HCT116 (cell line): ENCODE measurements at regions not wholly inside any gene's neighbourhood (a gene's known extent, or its start where the extent isn't known, plus 50 kb on each side); places are given as distances from the start of the nearest gene placed in this dataset.

ENCODE experiments used
- ATAC-seq: fragments of 200-7000 bp; cut with Tn5 transposase; 2 replicates; pipeline ENCODE4 v1.9.1; 2020; ENCODE audit warnings: mild to moderate bottlenecking, moderate library complexity
- BruUV-seq: library from RNA; stranded (reverse); fragments of 400-500 nt; replicated peaks from 2 replicates; lab custom pipeline; 2021; lab: Mats Ljungman, UMichigan
- CTCF ChIA-PET: fragments of 300-600 bp; sonication (Branson Sonifier 250); formaldehyde crosslinking; loops from one replicate; lab custom pipeline; 2021; ENCODE audit warnings: antibody characterized with exemption; lab: Charles Lee
- POLR2A ChIA-PET: fragments of 300-600, 350-600 bp; sonication (Branson Sonifier 250); formaldehyde crosslinking; loops from one replicate; lab custom pipeline; 2021; ENCODE audit warnings: antibody characterized with exemption; lab: Charles Lee
- RAD21 ChIA-PET, 2 experiments: fragments of 300-600 bp; sonication (Branson Sonifier 250); formaldehyde crosslinking; loops; one replicate each; lab custom pipeline; 2023; ENCODE audit warnings: low total read pairs in 2 of 2; ENCODE audit not compliant: uncharacterized antibody in 2 of 2, unreplicated experiment in 2 of 2, low non-redundant PET in 1 of 2; lab: Charles Lee
- DNase-seq: peaks from one replicate; pipeline ENCODE4 v3.0.0-alpha.2; 2010; ENCODE audit warnings: low read depth, low spot score
- H2AFZ ChIP-seq: fragments of 200-600 bp; shearing (Covaris generic), sonication (generic); 2 replicates; pipeline ENCODE4 v1.6.1; 2017; ENCODE audit warnings: low read depth, mixed run types, mixed read lengths, antibody characterized with exemption, low read length; ENCODE audit not compliant: poor library complexity, severe bottlenecking
- H3K27ac ChIP-seq: 2 replicates; pipeline ENCODE4 v1.5.1; 2012; ENCODE audit warnings: low read depth, low read length
- H3K27me3 ChIP-seq: fragments of 200-600 bp; sonication (generic); 2 replicates; pipeline ENCODE4 v1.6.1; 2016; ENCODE audit warnings: mixed run types, low read length, mixed read lengths; ENCODE audit not compliant: insufficient read depth
- H3K36me3 ChIP-seq, 2 experiments: fragments of 200-500 bp in 1 of 2; fragments of 200-600 bp in 1 of 2; sonication (Bioruptor generic) in 1 of 2; sonication (generic) in 1 of 2; 2 replicates each; pipeline versions ENCODE4 v1.5.1 to v1.6.1; 2014 to 2016; ENCODE audit warnings: low read length in 2 of 2, inconsistent platforms in 1 of 2, mixed read lengths in 1 of 2, mixed run types in 1 of 2; ENCODE audit not compliant: insufficient read depth in 2 of 2, control insufficient read depth in 1 of 2
- H3K4me1 ChIP-seq, 2 experiments: fragments of 200-600 bp in 1 of 2; sonication (generic) in 1 of 2; 2 replicates each; pipeline versions ENCODE4 v1.5.1 to v1.6.1; 2012 to 2017; ENCODE audit warnings: low read length in 2 of 2, inconsistent platforms in 1 of 2, mild to moderate bottlenecking in 1 of 2, mixed read lengths in 1 of 2, mixed run types in 1 of 2, moderate library complexity in 1 of 2; ENCODE audit not compliant: insufficient read depth in 2 of 2, control insufficient read depth in 1 of 2
- H3K4me2 ChIP-seq: fragments of 200-600 bp; sonication (generic); 2 replicates; pipeline ENCODE4 v1.6.1; 2017; ENCODE audit warnings: mixed run types, low read length, mixed read lengths
- H3K4me3 ChIP-seq, 2 experiments: fragments of 200-600 bp in 1 of 2; sonication (generic) in 1 of 2; replicated peaks in 1 of 2; 2 replicates each; pipeline ENCODE4 v1.5.1; 2011 to 2016; ENCODE audit warnings: low read length in 2 of 2, control low read depth in 1 of 2, low read depth in 1 of 2, mild to moderate bottlenecking in 1 of 2, mixed read lengths in 1 of 2, mixed run types in 1 of 2
- H3K79me2 ChIP-seq: fragments of 200-600 bp; sonication (generic); 2 replicates; pipeline ENCODE4 v1.6.1; 2017; ENCODE audit warnings: mild to moderate bottlenecking, mixed run types, low read length, moderate library complexity, mixed read lengths; ENCODE audit not compliant: insufficient read depth
- H3K9ac ChIP-seq: fragments of 200-600 bp; sonication (generic); 2 replicates; pipeline ENCODE4 v1.6.1; 2016; ENCODE audit warnings: low read length, mixed read lengths
- H3K9me2 ChIP-seq: fragments of 200-600 bp; sonication (generic), shearing (Covaris generic); 2 replicates; pipeline ENCODE4 v1.6.1; 2017; ENCODE audit warnings: mixed run types, mild to moderate bottlenecking, moderate library complexity; ENCODE audit not compliant: insufficient read depth
- H3K9me3 ChIP-seq, 2 experiments: fragments of 200-500 bp in 1 of 2; fragments of 200-600 bp in 1 of 2; sonication (Bioruptor generic) in 1 of 2; sonication (generic) in 1 of 2; 2 replicates each; pipeline ENCODE4 v1.6.1; 2014 to 2017; ENCODE audit warnings: low read length in 2 of 2, mixed read lengths in 2 of 2, inconsistent platforms in 1 of 2, low read depth in 1 of 2, mild to moderate bottlenecking in 1 of 2, mixed run types in 1 of 2, moderate library complexity in 1 of 2; ENCODE audit not compliant: control insufficient read depth in 1 of 2, insufficient read depth in 1 of 2
- H4K20me1 ChIP-seq: fragments of 200-600 bp; sonication (generic), shearing (Covaris generic); 2 replicates; pipeline ENCODE4 v1.6.1; 2017; ENCODE audit warnings: mixed run types, mild to moderate bottlenecking, moderate library complexity; ENCODE audit not compliant: insufficient read depth
- CEBPB ChIP-seq: IDR thresholded peaks from 2 replicates; pipeline ENCODE4 v1.6.1; 2012; ENCODE audit warnings: low read depth
- EGR1 ChIP-seq: IDR thresholded peaks from 2 replicates; pipeline ENCODE4 v1.6.1; 2012; ENCODE audit warnings: low read depth
- ELF1 ChIP-seq: IDR thresholded peaks from 2 replicates; pipeline ENCODE4 v1.6.1; 2012; ENCODE audit warnings: low read depth, borderline replicate concordance
- EZH2 ChIP-seq: fragments of 200-600 bp; sonication (generic); IDR thresholded peaks from 2 replicates; pipeline ENCODE4 v1.6.1; 2017; ENCODE audit warnings: antibody characterized with exemption, mixed run types
- EZH2phosphoT487 ChIP-seq: fragments of 200-600 bp; IDR thresholded peaks from 2 replicates; pipeline ENCODE4 v1.6.1; 2018; ENCODE audit warnings: antibody characterized with exemption, borderline replicate concordance
- JUND ChIP-seq: IDR thresholded peaks from 2 replicates; pipeline ENCODE4 v1.6.1; 2012
- REST ChIP-seq: IDR thresholded peaks from 2 replicates; pipeline ENCODE4 v1.6.1; 2012; ENCODE audit warnings: low read depth
- SIN3A ChIP-seq: IDR thresholded peaks from 2 replicates; pipeline ENCODE4 v1.6.1; 2012; ENCODE audit warnings: low read depth
- SRF ChIP-seq: IDR thresholded peaks from 2 replicates; pipeline ENCODE4 v1.6.1; 2012; ENCODE audit warnings: low read depth
- TCF7L2 ChIP-seq: IDR thresholded peaks from 2 replicates; pipeline ENCODE4 v1.7.0; 2011; ENCODE audit warnings: borderline replicate concordance, inconsistent platforms; ENCODE audit not compliant: insufficient read depth, insufficient read length; ENCODE audit errors: extremely low read depth
- YY1 ChIP-seq: IDR thresholded peaks from 2 replicates; pipeline ENCODE4 v1.6.1; 2011; ENCODE audit warnings: low read length, low read depth, moderate library complexity, mild to moderate bottlenecking; ENCODE audit not compliant: insufficient replicate concordance; ENCODE audit errors: extremely low read depth
- ZBTB33 ChIP-seq: IDR thresholded peaks from 2 replicates; pipeline ENCODE4 v1.6.1; 2011; ENCODE audit warnings: mild to moderate bottlenecking, low read length, moderate library complexity; ENCODE audit not compliant: insufficient replicate concordance; ENCODE audit errors: extremely low read depth
- ZFX ChIP-seq: fragments of 450-650 bp; IDR thresholded peaks from 2 replicates; pipeline ENCODE4 v1.6.1; 2017
- intact Hi-C: fragments of 100-400 bp; cut with micrococcal nuclease; formaldehyde crosslinking; loops from 2 replicates; pipeline ENCODE4 v1.10.0; 2022

GRCh38 chr1:233722212-233722979 lies 108.5 kb downstream of the KCNK1 start:
- Histone ChIP-seq H4K20me1 (no peaks in the 10 kb centered on the region), H3K79me2 (no peaks in the 10 kb centered on the region), H2AFZ (no peak overlapping the region), H3K36me3 (no peaks in the 10 kb centered on the region), H3K4me3 (no peak overlapping the region), H3K4me1 (no peaks in the 10 kb centered on the region), H3K4me2 (no peak overlapping the region), H3K27ac (no peak overlapping the region), H3K9me3 (no peaks in the 10 kb centered on the region), H3K27me3 (no peaks in the 10 kb centered on the region), H3K9me2 (no peaks in the 10 kb centered on the region), H3K9ac (no peak overlapping the region)
- intact Hi-C loops, result no loop called here
- POLR2A ChIA-PET, result no interaction called here
- no peak for ATAC-seq
- BruUV-seq, result no TSS peak
- CTCF ChIA-PET, result no interaction called here
- RAD21 ChIA-PET, result no interaction called here
- no peak for TF ChIP-seq ELF1
- no peak for TF ChIP-seq TCF7L2
- no peak for TF ChIP-seq SIN3A
- TF ChIP-seq ZFX, result no peak
- no peak for TF ChIP-seq SRF
- no peak for TF ChIP-seq YY1
- DNase-seq, result no peak

- Histone ChIP-seq H3K9ac (no peak overlapping the region), H3K9me2 (no peaks in the 10 kb centered on the region), H4K20me1 (no peaks in the 10 kb centered on the region), H3K27me3 (no peaks in the 10 kb centered on the region), H3K4me1 (no peaks in the 10 kb centered on the region), H3K4me2 (no peak overlapping the region), H3K79me2 (no peaks in the 10 kb centered on the region), H3K36me3 (no peaks in the 10 kb centered on the region), H2AFZ (no peak overlapping the region), H3K9me3 (no peaks in the 10 kb centered on the region), H3K4me3 (no peak overlapping the region), H3K27ac (no peak overlapping the region)
- POLR2A ChIA-PET, result no interaction called here
- ATAC-seq, result no peak
- no TSS peak for BruUV-seq
- CTCF ChIA-PET, result no interaction called here
- intact Hi-C loops, result no loop called here
- no peak for DNase-seq
- RAD21 ChIA-PET, result no interaction called here
- TF ChIP-seq REST (no peak), CEBPB (no peak), EZH2phosphoT487 (no peak), EZH2 (no peak), EGR1 (no peak), ZFX (no peak), ZBTB33 (no peak), JUND (no peak), ELF1 (no peak)
Observed at GRCh38 chr1:233723387-233723786, 109.5 kb downstream of the KCNK1 start.
